ENCODE measurements at regions not wholly inside any gene's neighbourhood (a gene's known extent, or its start where the extent isn't known, plus 50 kb on each side); places are given as distances from the start of the nearest gene placed in this dataset.
"Not testable (repeated sequence)": the region's sequence is repeated elsewhere in the genome, so short reads cannot be mapped to it uniquely, and the experiment has no call there.

DNA sequence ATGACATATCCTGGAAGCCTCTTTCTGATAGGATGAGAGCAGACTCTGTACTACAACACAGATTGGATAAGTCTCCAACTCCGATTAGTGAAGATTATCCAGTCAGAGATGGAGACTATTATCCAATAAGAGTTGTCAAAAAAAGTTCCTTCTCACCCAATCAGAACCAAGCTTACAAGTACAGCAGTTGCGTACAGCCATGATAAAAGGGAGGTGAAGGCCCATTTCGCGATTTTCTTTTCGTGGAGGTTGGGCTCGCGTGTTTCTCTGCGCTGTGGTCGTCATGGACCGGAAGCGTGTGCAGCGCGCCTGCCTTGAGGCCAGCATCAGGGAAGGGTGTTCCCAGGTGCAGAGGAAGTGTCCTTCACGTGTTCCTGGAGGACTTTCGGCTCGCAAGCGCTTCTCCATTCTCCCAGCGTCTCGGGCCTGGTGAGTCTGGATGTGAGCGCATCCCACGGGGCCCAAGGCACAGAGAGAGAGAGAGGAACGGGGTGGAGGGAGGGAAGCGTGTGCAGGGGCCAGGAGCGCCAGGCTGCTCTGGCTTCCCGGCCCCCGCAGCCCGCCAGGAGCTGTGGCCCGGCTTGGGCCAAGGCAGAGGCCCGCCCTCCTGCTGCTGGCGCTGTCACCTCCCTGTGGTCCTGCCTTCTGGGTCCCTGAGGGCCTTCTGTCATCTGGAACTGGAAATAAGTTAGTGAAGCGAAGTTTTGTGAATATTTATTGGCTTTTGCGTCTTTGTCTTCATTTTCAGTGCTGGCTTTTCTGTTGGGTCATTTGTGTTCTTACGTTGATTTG, 53.9 kb downstream of the CDRT15L2 start:
- DNase-seq (ENCODE audit: low read depth), result not testable (repeated sequence)

- not testable (repeated sequence) for DNase-seq (ENCODE audit: low read depth)
These were observed 60.6 kb downstream of the CDRT15L2 start for GRCh38 chr17:20640147-20640546.

DNA sequence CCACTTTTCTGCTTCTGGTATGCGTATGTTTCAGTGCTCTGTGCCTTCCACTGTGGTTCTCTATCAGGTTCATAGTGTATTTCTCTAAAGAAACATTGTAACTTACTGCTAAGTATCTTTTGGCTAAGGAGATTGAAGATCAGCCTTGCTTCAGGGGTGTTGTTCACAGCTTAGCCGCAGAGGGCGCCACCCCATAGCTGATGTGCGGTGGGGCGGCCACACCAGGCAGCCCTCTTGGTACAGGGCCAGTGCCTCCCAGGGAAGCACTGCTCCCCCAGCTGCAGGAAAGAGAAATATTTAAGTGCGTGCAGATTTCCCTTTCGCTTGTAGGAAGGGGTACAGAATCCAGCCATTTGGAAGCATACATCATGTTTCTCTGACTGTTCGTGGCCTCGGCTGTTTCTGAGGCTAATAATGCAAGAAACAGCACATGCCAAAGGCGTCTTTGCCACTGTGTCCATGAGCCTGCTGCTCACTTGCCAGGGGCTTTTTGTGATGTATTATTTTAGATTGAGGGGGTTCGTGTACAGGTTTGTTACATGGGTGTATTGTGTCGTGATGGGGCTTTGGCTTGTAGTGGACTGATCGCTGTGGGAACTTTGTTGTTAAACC, 67.2 kb downstream of the CDRT15L2 start:
- DNase-seq (ENCODE audit: low read depth), result not testable (repeated sequence)

DNA sequence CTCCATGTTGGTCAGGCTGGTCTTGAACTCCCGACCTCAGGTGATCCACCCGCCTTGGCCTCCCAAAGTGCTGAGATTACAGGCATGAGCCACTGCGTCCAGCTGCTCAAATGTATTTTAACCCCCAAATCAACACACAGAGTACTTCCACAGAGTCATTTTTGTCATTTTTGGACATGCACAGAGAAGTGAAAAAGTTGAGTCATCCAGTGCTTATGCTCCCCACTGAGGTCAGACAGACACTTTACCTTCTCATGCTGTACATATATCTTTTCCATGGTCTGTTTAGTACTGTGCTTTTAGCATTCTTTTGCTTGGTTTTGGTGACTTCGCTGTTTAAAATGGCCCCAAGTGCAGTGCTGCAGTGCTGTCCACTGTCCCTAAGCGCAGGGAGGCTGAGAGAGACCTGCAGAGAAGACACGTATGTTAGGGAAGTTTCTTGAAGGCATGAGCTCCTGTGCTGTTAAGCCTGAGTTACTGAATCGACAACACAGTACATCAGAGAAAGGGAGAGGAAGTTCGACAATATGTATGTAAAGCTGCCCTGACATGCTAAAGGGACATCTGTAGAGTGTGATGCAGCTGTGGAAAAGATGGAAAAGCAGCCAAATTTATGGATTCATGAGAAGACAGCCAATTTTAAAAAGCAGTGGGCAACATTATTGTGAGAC, 69.7 kb downstream of the CDRT15L2 start:
- not testable (repeated sequence) for DNase-seq (ENCODE audit: low read depth)

DNA sequence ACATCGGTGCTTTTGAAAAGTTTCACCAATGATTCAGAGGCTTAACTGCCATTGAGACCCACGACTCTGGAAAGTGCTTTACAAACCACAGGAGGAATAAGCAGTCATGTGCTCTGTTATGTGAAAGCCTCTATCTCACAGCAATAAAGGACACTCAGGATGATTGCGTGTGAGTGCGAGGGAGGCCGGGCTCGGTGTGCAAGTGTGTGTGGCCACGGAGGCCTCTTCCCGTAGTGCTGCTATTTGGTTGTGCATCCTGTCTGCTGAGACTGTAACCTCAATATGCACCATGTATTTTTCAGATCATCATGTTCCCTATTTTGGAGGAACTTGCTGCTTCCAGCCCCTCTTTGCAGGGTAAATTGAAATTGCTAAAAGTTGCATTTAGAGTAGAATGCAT, 71.5 kb downstream of the CDRT15L2 start:
- DNase-seq (ENCODE audit: low read depth), result not testable (repeated sequence)

GRCh38 chr17:20651736-20652135, 72.2 kb downstream of the CDRT15L2 start:
- not testable (repeated sequence) for DNase-seq (ENCODE audit: low read depth)

GRCh38 chr17:20653391-20653790, 73.9 kb downstream of the CDRT15L2 start:
- not testable (repeated sequence) for DNase-seq (ENCODE audit: low read depth)

- peak; percentile 2 for DNase-seq (ENCODE audit: low read depth)
These were observed 74.6 kb downstream of the CDRT15L2 start for GRCh38 chr17:20654114-20654513.

DNA sequence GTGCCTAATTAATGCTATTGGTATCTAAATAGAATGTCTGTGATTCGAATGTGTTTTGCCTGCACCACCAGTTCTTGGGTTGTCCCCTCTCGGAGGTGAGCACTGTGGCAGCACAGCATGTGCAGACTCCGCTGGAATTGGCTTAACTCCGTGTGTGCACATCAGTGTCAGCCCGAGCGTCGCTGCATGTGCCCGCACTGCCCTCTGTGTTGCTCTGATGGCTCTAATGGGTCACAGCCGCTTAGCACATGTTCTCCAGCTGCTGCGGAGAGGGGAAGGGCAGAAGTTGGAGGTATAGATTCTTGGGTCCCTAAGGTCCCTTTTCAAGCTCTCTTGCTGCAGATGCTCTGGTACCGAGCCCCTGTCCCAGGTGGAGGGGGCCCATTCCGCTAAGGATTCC, 75.1 kb downstream of the CDRT15L2 start:
- not testable (repeated sequence) for DNase-seq (ENCODE audit: low read depth)

GRCh38 chr17:20665103-20665955, 85.8 kb downstream of the CDRT15L2 start:
- DNase-seq (ENCODE audit: low read depth), result not testable (repeated sequence)

- DNase-seq (ENCODE audit: low read depth), result peak; percentile 45
These were observed 87.2 kb downstream of the CDRT15L2 start for GRCh38 chr17:20666689-20667088.

- DNase-seq (ENCODE audit: low read depth), result not testable (repeated sequence)
These were observed 88.2 kb downstream of the CDRT15L2 start for GRCh38 chr17:20667712-20668111.

DNA sequence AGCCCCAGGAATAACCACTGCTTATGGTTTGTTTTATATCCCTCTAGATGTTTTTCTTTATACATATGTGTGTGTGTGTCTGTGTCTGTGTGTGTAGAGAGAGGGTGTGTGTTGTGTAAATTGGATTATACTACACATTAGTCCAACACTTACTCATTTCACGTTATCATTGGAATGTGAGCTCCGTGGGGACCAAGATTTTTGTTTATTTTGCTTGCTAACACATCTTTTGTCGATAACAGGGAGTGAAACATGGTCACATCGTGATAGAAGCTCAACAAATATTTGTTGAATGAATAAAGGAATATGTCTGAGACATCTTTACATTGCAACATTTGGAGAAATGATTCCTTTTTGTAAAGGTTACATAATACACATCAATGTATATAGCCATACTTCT, 88.8 kb downstream of the CDRT15L2 start:
- not testable (repeated sequence) for DNase-seq (ENCODE audit: low read depth)

DNA sequence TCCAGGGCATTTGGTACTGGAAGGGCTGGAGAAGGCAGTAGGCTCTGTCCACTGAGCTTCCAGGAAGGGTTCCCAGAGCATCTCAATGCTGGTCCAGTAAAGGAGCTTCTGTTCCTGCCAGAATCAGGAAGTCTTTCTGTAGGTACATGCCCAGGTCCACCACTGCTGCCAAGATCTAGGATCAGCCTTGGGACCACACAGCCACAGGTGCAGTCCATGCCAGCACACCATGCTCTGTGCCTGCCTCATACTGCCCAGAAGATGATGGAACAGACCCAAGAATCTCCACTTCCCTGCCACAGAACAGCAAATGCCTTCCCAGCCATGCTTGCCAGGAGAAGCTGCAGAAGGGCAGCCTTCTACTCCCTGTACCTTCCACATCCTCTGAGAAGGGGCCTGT, 89.3 kb downstream of the CDRT15L2 start:
- not testable (repeated sequence) for DNase-seq (ENCODE audit: low read depth)

DNA sequence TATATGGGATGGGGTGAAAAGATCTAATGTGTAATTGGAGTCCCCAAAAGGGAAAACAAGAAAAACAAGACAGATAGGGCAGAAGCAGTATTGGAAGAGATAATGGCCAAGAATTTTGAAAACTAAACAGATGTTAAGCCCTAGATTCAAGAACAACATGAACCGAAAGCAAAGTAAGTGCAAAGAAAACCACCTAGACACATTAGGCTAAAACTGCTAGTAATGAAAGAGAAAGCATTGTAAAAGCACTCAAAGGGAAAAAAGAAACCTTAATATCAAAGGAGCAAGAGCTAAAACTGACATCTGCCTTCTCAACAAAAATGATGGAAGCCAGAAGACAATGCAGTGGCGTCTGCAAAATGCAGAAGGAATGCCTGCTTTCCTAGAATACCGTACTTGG, 91.0 kb downstream of the CDRT15L2 start:
- not testable (repeated sequence) for DNase-seq (ENCODE audit: low read depth)

- not testable (repeated sequence) for DNase-seq (ENCODE audit: low read depth)
These were observed 94.8 kb downstream of the CDRT15L2 start for GRCh38 chr17:20674374-20674773.

- not testable (repeated sequence) for DNase-seq (ENCODE audit: low read depth)
These were observed 96.2 kb downstream of the CDRT15L2 start for GRCh38 chr17:20675707-20676106.

DNA sequence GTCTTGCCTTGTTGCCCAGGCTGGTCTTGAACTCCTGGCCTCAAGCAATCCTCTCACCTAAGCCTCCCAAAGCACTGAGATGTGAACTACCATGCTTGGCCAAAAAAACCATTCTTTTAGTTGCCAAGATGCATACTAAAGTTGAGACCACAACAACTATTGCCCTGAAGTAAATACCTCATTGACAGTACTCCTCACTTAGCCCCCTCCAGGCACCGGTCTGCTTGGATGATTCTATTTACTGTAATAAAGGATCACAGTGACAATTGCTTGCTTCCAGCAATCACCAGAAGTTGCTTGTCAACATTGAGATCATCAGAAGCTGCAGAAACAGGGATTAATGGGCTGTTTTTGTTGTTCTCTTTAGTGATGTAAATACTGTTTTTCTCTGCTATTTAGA, 97.1 kb downstream of the CDRT15L2 start:
- DNase-seq (ENCODE audit: low read depth), result not testable (repeated sequence)

- DNase-seq (ENCODE audit: low read depth), result not testable (repeated sequence)
These were observed 97.9 kb downstream of the CDRT15L2 start for GRCh38 chr17:20677469-20677868.

- not testable (repeated sequence) for DNase-seq (ENCODE audit: low read depth)
These were observed 98.9 kb downstream of the CDRT15L2 start for GRCh38 chr17:20678424-20678823.

- DNase-seq (ENCODE audit: low read depth), result not testable (repeated sequence)
These were observed 102.5 kb downstream of the CDRT15L2 start for GRCh38 chr17:20681746-20682722.

All from ELR (cell line).